NCI-H226 (cell line): ENCODE measurements at regions not wholly inside any gene's neighbourhood (a gene's known extent, or its start where the extent isn't known, plus 50 kb on each side); places are given as distances from the start of the nearest gene placed in this dataset.
"Not testable (repeated sequence)": the region's sequence is repeated elsewhere in the genome, so short reads cannot be mapped to it uniquely, and the experiment has no call there.

Experiments used
- DNase-seq: peaks from one replicate; pipeline ENCODE4 v3.0.0-alpha.2; 2015

- DNase-seq, result no peak
These were observed 755.3 kb downstream of the UQCRFS1 start for GRCh38 chr19:28457620-28458019.

DNA sequence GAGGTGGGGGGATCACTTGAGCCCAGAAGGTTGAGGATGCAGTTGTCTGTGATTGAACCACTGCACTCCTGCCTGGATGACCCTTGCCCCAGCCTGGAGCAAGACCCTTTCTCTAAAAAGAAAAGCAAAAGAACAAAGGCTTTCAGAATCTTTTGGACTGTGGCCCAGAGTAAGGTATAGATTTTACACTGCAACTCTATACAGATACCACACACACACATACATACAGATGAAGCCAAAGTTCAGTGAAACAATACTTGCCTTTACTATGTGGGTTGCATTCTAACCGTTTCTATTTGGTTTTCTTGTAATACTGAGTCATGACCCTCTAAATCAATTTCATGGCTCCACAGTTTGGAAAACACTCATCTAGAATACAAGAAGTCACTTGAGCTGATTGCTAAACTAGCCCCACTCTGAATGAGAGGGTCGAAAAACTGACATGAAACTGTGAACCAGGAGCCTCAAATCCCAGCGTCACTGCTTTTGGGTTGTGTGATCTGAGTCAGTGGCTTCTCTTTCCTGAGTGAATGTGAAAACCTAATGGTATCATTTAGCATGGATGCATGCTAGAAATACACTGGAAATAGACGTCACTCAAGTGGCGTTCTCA, 756.1 kb downstream of the UQCRFS1 start:
- DNase-seq, result no peak

GRCh38 chr19:28456252-28456651, 756.7 kb downstream of the UQCRFS1 start:
- DNase-seq, result no peak

- peak; percentile 28 for DNase-seq
These were observed 758.9 kb downstream of the UQCRFS1 start for GRCh38 chr19:28454083-28454482.

GRCh38 chr19:28453420-28453819, 759.5 kb downstream of the UQCRFS1 start:
- DNase-seq, result no peak

DNA sequence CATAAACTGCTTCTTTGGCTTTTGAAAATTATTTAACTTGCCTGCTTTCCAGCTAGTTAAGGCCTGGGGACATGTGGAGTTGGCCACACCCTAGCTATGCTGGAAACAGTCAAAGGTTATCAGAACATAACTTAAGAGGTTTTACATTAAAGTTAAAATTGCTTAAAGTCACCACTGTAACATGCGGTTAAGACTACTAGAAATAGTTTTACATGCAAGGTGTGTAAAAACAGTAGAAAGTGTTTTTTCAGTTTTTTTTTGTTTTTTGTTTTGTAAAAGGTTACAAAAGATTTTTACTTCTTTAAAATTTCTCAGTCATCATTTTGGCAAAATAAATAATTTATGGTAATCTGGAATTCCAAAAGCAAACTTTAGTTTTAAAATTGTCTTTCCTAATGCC, 763.1 kb downstream of the UQCRFS1 start:
- no peak for DNase-seq

DNA sequence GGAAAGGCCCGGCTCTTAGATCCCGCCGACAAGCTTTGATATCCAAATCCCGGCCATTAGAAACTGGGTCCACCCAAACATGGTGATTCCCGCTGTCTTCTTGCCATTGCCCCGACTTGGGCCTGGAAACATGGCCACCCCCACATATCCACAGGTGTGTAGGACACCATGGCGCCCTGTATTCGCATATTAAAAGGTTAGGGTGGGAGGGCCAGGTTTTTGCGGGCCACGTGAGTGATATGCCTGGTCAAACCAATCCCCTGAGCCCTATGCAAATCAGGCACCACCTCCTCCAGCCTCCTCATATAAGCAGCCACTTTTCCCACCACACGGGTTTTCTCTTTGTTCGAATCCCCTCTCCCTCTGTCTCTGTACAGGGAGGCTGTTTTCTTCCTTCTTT, 766.4 kb downstream of the UQCRFS1 start:
- no peak for DNase-seq

GRCh38 chr19:28445826-28446225, 767.1 kb downstream of the UQCRFS1 start:
- DNase-seq, result no peak

DNA sequence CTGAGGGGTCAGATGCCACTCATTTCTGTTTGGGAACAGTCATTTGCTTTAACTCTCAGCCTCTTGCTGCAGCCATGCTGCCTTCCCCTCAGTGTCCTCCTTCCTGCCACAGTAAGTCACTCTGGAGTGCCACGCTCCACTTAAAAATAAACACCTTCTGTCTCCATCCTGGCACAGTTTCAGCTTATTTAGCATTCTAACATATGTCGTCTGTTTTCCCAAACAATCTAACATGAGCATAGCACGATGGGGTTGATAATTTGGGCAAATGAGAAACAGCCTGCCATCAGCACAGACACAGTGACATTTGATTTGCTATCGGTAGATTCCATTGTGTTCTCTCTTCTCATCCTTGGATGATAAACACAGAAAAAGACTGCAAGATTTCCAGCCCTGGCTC, 768.6 kb downstream of the UQCRFS1 start:
- DNase-seq, result no peak

DNA sequence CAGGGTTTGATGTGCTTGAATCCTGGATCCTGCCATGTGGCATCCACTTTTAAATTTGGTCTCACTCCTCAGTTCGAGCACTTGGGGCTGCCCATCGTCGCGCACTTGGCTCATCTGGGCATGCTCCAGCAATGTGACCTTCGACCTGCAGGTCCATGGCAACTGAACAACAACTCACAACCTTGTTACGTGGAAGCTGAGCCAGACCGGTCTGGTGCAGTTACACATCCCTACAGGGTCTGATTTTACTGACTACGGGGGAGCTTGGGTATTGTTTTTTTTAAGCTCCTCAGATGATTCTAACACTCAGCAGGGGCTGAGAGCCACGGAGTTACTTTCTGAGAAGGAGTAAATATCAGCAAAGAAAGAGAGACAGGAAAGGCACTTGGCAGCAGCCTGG, 769.6 kb downstream of the UQCRFS1 start:
- no peak for DNase-seq

DNA sequence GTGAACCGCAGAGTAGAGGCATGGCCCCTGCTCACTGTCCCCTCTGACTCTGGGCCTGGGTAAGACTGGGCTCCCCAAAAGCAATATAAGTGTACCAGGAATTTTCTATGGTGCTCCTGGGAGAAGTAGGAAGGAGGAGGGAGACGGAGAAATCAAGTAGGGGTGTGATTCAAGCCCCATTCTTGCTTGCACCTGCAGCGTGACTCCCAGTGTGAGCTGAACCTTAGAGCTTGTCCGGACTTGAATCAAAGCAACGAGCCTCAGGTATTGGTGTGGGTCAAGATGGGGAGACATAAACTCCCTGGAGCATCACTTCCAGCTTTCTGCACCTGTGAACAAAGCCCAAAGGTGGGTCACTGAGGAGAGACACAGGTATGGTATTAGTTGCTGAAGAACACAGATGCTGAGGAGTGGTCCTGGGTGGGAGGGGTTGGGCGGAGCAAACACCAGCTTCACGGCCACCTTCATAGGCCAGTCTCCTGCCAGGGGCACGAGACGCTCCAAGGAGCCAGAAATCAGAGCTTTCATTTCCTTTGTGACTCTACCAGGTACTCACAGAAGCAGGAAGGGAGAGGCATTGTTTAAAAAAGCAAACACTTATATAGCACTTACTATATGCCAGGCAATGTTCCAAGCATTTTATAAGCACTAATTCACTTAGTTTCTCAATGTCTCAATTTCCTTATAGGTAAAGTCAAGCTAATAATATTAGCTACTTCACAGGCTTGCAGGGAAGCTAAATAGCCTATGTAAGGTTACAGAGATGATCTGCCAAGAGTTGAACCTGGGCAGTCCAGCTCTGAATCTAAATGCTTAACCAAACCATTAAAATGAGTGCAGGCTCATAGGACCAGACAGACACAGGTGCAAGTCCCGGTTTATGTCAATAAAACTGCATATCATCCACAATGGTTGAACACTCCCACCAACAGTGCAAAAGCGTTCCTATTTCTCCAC, 775.3 kb downstream of the UQCRFS1 start:
- no peak for DNase-seq

- no peak for DNase-seq
These were observed 776.6 kb downstream of the UQCRFS1 start for GRCh38 chr19:28436320-28436719.

DNA sequence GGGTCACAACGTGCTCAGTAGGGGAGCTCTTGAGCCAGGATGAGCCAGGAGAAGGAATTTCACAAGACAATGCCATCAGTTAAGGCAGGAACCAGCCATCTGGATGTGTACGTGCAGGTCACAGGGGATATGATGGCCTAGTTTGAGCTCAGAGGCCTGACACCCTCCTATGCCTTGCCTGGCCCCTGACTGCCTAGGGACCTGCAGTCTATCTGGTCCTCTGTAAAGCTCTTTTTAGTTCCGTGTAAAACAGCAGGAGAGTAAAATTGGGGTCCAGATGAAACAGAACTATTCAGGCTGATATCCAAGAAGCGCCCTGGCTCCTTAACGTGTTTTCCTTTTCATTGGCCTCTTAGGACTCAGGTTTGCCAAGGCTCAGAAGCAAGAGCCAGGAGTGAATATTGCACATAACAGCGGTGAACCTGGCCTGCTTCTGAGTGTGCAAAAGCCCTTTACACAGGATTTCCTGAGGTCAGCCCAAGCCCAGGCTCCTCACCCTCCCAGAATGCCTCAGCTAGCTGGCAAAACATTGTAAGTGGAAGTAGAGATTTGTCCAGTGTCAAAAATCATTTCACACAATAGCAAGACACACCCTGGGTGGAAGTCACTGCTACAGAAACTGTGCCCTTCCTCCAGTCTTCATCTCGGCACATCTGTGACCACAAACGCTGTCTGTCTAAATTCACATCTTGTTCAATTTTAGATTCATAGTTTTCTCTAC, 777.2 kb downstream of the UQCRFS1 start:
- DNase-seq, result no peak

DNA sequence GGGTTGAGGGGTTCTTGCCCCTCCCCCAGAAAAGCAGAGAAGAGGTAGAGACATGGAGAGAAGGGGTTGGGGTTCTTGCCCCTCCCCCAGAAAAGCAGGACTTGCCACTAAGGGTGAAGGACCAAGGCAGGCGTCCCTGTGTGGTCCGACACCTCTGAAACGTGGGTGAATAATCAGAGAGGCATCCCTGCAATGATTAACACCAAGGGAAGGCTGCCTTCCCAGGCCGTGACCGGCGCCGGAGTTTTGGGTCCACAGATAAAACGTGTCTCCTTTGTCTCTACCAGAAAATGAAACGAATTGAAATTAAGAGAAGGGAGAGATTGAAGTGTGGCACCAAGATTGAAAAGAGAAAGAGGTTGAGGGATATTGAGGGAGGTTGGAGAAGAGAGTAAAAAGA, 778.2 kb downstream of the UQCRFS1 start:
- DNase-seq, result peak; percentile 17

GRCh38 chr19:28434365-28434764, 778.6 kb downstream of the UQCRFS1 start:
- DNase-seq, result not testable (repeated sequence)

DNA sequence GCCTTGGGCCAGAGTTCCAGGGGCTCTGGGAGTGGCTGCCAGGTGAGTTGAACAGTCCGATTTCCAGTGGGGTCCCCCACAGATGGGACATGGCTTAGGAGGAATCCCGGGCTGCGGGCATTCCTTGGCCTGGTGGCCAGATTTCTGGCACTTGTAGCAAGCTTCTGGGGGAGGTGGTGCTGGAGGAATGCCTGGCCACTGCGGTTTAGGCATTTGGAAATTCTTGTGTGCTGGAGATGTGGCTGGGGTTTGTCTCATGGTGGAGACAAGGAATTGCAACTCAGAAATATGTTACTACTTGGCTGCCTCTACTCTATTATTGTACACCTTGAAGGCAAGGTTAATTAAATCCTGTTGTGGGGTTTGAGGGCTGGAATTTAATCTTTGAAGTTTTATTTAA, 779.8 kb downstream of the UQCRFS1 start:
- peak; percentile 76 for DNase-seq

DNA sequence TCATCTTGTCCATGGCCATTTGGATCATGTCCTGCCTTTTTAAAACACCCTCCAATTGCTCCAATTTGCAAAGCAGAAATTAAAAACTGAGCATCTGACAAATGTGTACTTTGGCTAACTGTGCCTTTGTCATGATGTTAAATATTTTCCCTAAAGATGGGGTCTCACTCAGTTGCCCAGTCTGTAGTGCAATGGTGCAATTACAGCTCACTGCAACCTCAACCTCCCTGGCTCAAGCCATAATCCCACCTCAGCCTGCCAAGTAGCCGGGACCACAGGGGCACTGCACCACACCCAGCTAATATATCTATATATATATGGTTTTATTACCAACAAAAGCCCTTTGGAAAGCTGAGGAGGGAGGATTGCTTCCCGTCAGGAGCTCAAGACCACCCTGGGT, 782.7 kb downstream of the UQCRFS1 start:
- no peak for DNase-seq

- no peak for DNase-seq
These were observed 783.6 kb downstream of the UQCRFS1 start for GRCh38 chr19:28429356-28429755.

DNA sequence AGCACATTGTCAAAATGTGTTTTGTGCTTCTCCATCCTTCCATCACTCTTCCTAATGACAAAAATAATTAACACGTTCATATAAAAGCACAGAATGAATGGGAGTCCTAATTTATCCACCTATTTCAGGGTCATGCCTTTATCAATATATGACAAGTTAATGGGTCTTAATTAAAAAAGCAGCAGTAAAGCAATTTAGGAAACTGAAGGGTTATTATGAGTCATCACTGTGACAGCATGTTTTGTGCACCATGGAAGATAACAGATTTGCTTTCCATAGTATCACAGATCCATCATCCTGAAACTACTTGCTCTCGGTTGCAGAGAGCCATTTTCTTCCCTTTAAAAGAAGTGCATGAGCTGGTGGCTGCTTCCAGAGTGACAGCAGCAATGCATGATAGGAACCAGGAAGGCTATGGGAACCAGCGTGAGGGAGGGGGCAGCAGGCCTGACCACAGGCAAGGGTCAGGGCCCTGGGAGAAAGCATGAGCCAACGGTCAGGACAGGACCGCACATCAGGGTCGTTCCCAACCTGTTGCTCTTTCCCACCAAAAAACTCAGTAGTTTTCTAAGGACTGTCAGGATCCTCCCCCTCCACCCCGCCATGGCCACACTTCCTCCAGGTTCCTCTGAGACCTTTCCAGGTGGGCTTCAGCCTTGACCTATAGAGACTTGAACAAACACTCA, 784.1 kb downstream of the UQCRFS1 start:
- no peak for DNase-seq

DNA sequence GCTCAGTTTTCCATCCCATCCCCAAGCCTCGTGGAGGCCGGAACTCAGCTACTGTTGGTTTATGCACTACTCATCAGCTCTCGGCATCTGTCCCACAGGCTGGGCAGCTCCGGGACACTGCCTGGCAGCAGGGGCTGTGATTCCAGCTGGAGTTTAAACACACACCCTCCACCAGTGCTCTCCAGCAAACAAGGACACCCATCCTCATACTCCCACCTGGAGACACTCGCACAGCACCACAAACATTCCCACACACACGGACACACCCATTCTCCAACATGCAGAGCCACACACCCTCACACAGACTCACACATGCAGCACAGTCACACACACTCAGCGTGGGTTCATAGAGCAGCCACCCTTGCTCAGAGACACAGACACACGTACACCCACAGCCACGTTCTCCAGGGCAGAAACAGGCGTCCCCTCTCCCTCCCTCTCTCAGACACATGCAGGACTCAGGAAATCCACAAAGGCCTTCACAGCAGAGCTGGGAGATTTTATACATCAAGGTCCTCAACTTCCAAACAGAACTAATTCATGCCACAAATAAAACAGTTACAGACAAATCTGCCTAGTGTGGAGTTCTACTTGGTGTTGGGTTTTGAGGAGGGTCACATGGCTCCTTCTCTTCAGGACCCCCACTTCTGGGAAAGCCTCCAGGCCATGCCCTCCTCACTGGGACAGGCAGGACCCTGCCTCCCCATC, 785.4 kb downstream of the UQCRFS1 start:
- no peak for DNase-seq

- DNase-seq, result peak; percentile 92
These were observed 786.2 kb downstream of the UQCRFS1 start for GRCh38 chr19:28426730-28427225.

DNA sequence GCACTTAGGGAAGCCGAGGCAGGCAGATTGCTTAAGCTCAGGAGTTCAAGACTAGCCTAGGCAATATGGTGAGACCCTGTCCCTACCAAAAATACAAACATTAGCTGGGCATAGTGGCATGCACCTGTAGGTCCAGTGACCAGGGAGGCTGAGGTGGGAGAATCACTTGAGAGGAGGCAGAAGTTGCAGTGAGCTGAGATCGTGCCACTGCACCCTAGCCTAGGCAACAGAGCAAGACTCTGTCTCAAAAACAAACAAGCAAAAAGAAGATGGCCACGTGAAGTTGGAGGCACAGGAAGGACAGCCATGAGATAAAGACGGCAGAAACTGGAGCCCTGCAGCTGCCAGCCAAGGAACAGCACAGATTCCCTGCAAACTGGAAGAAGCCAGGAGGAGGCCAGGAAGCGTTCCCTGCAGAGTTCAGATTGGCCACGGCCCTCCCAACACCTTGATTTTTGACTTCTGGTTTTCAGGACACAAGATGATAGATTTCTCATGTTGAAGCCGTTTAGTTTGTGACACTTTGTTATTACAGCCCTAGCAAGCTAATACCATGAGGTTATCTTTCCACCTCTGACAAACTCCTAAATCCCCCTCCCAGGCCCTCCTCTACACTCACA, 786.7 kb downstream of the UQCRFS1 start:
- peak; percentile 55 for DNase-seq
